Sigmoid colon (tissue), 6 donors: ENCODE measurements at regions not wholly inside any gene's neighbourhood (a gene's known extent, or its start where the extent isn't known, plus 50 kb on each side); places are given as distances from the start of the nearest gene placed in this dataset.

Experiments
- DNase-seq: peaks from one replicate; pipeline ENCODE4 v3.0.0-alpha.2; 2019
- H3K27ac ChIP-seq, 4 donors: fragments of 200-600 bp; sonication (generic); one replicate each; pipeline ENCODE4 v1.5.1; 2016 to 2019; ENCODE audit warnings: mild to moderate bottlenecking in 1 of 4
- H3K27me3 ChIP-seq, 3 donors: fragments of 200-600 bp; sonication (generic); one replicate each; pipeline ENCODE4 v1.5.1; 2019; ENCODE audit warnings: mild to moderate bottlenecking in 1 of 3
- H3K36me3 ChIP-seq, 4 donors: fragments of 200-600 bp; sonication (generic); one replicate each; pipeline ENCODE4 v1.5.1; 2016 to 2019
- H3K4me1 ChIP-seq, 4 donors: fragments of 200-600 bp; sonication (generic); one replicate each; pipeline ENCODE4 v1.5.1; 2017 to 2019
- H3K4me3 ChIP-seq, 4 donors: fragments of 200-600 bp; sonication (generic); one replicate each; pipeline ENCODE4 v1.5.1; 2017 to 2019; ENCODE audit warnings: mild to moderate bottlenecking in 2 of 4, moderate library complexity in 1 of 4
- H3K9me3 ChIP-seq, 4 donors: fragments of 200-600 bp in 3 of 4; sonication (generic) in 3 of 4; one replicate each; pipeline versions ENCODE4 v1.5.1 to v1.6.1; 2013 to 2019
- CTCF ChIP-seq, 4 experiments: fragments of 450-650 bp in 3 of 4; fragments of 200-600 bp in 1 of 4; IDR thresholded peaks; one replicate each; pipeline ENCODE4 v1.5.1; 2016 to 2019; ENCODE audit warnings: antibody characterized with exemption in 4 of 4, mild to moderate bottlenecking in 3 of 4, moderate library complexity in 2 of 4
- EP300 ChIP-seq, 4 donors: sonication (generic); formaldehyde crosslinking; IDR thresholded peaks; one replicate each; pipeline ENCODE4 v1.6.1; 2017; ENCODE audit warnings: antibody characterized with exemption in 4 of 4
- POLR2A ChIP-seq, 2 donors: fragments of 450-650 bp; IDR thresholded peaks; one replicate each; pipeline ENCODE4 v1.6.1; 2016; ENCODE audit warnings: antibody characterized with exemption in 2 of 2, mild to moderate bottlenecking in 2 of 2, moderate library complexity in 2 of 2
- POLR2AphosphoS5 ChIP-seq, 4 donors: sonication (generic); formaldehyde crosslinking; IDR thresholded peaks; one replicate each; pipeline ENCODE4 v1.6.1; 2017; ENCODE audit warnings: antibody characterized with exemption in 4 of 4
- WGBS, 2 donors: extraction: QIAGEN DNeasy Blood & Tissue Kit; methylation state at CpG; one replicate each; pipeline ENCODE4 v1.1.7; 2013; 5-methylcytosine and 5-hydroxymethylcytosine counted together
- intact Hi-C: fragments of 100-400 bp; cut with DNase I; formaldehyde crosslinking; loops from one replicate; pipeline ENCODE4 v1.15.1; 2023
- donor health status: healthy with polysubstance abuse.
- donor health status: healthy.

GRCh38 chr17:14405189-14405588 is 104.3 kb downstream of the HS3ST3B1 start:
- TF ChIP-seq POLR2A (IDR thresholded peaks at IDR 0.05), result no peak
- TF ChIP-seq CTCF (IDR thresholded peaks at IDR 0.05), result no peak
- TF ChIP-seq POLR2AphosphoS5 (IDR thresholded peaks at IDR 0.05), result no peak
- no peak for TF ChIP-seq EP300 (IDR thresholded peaks at IDR 0.05)
- Histone ChIP-seq H3K36me3 (no peaks in the 10 kb centered on the region), H3K9me3 (no peaks in the 10 kb centered on the region), H3K4me3 (no peak overlapping the region), H3K4me1 (no peaks in the 10 kb centered on the region), H3K27me3 (no peaks in the 10 kb centered on the region), H3K27ac (no peak overlapping the region)
- DNase-seq, result no peak
- WGBS, 2 donors, result 79 to 84% methylated on average over 4 of the region's 4 CpGs
- intact Hi-C loops, result no loop called here
